SU-DHL-6 (cell line): ENCODE measurements at regions not wholly inside any gene's neighbourhood (a gene's known extent, or its start where the extent isn't known, plus 50 kb on each side); places are given as distances from the start of the nearest gene placed in this dataset.

ENCODE experiments used
- H2AFZ ChIP-seq: fragments of 200-600 bp; sonication (generic); 2 replicates; pipeline ENCODE4 v1.6.1; 2014; ENCODE audit warnings: low read depth, mild to moderate bottlenecking, moderate library complexity, mixed read lengths, antibody characterized with exemption, low read length; ENCODE audit not compliant: severe bottlenecking
- H3F3A ChIP-seq: fragments of 200-600 bp; shearing (Covaris generic); 2 replicates; pipeline ENCODE4 v1.6.0; 2016; ENCODE audit warnings: antibody characterized with exemption, mild to moderate bottlenecking; ENCODE audit not compliant: insufficient read depth
- H3K27ac ChIP-seq: fragments of 200-600 bp; sonication (generic); 2 replicates; pipeline ENCODE4 v1.5.1; 2016; ENCODE audit warnings: low read depth, mild to moderate bottlenecking, low read length, moderate library complexity, mixed read lengths
- H3K27me3 ChIP-seq: fragments of 200-600 bp; sonication (generic), shearing (Covaris generic); 2 replicates; pipeline ENCODE4 v1.6.0; 2014; ENCODE audit warnings: mild to moderate bottlenecking, low read length
- H3K36me3 ChIP-seq: fragments of 200-600 bp; sonication (generic); 2 replicates; pipeline ENCODE4 v1.6.1; 2014; ENCODE audit warnings: mild to moderate bottlenecking, low read length, mixed read lengths
- H3K4me2 ChIP-seq: fragments of 300-600, 200-600 bp; shearing (Covaris generic), sonication (generic); 2 replicates; pipeline ENCODE4 v1.6.0; 2014; ENCODE audit warnings: low read length, low read depth, mild to moderate bottlenecking; ENCODE audit not compliant: poor library complexity, severe bottlenecking
- H3K4me3 ChIP-seq: fragments of 200-600 bp; sonication (generic); 2 replicates; pipeline ENCODE4 v1.5.1; 2014; ENCODE audit warnings: antibody characterized with exemption, low read length, mild to moderate bottlenecking, mixed read lengths; ENCODE audit not compliant: insufficient read depth, poor library complexity, severe bottlenecking
- H3K79me2 ChIP-seq: fragments of 200-600 bp; sonication (generic); 2 replicates; pipeline ENCODE4 v1.6.1; 2014; ENCODE audit warnings: mild to moderate bottlenecking, low read length, moderate library complexity; ENCODE audit not compliant: insufficient read depth
- H3K9ac ChIP-seq: fragments of 200-600 bp; sonication (generic); 2 replicates; pipeline ENCODE4 v1.7.0; 2014; ENCODE audit warnings: mild to moderate bottlenecking, low read length
- H3K9me2 ChIP-seq: fragments of 200-600 bp; sonication (generic); replicated peaks from 2 replicates; pipeline ENCODE4 v1.6.1; 2014; ENCODE audit warnings: low read length; ENCODE audit not compliant: insufficient read depth
- H3K9me3 ChIP-seq: fragments of 200-600 bp; sonication (generic); 2 replicates; pipeline ENCODE4 v1.6.1; 2014; ENCODE audit warnings: low read length, mixed read lengths; ENCODE audit not compliant: insufficient read depth
- H4K20me1 ChIP-seq: fragments of 200-600 bp; sonication (generic); 2 replicates; pipeline ENCODE4 v1.6.1; 2014; ENCODE audit warnings: low read depth, mild to moderate bottlenecking, antibody characterized with exemption, low read length, moderate library complexity, mixed read lengths
- CTCF ChIP-seq: fragments of 200-600 bp; sonication (generic); IDR thresholded peaks from one replicate; pipeline ENCODE4 v1.5.1; 2017; ENCODE audit warnings: antibody characterized with exemption, mild to moderate bottlenecking, low read length, moderate library complexity; ENCODE audit not compliant: insufficient read depth, poor library complexity, severe bottlenecking
- EZH2phosphoT487 ChIP-seq: fragments of 200-600 bp; sonication (generic), shearing (Covaris generic); conservative IDR thresholded peaks from 2 replicates; pipeline ENCODE4 v1.6.1; 2018; ENCODE audit warnings: mild to moderate bottlenecking, antibody characterized with exemption, low read length, moderate library complexity, mixed read lengths

- no peaks in the 10 kb centered on the region for H3K79me2 ChIP-seq
- no peaks in the 10 kb centered on the region for H4K20me1 ChIP-seq
- H3K27ac ChIP-seq = no peak overlapping the region
- H3K9me2 ChIP-seq = no peaks in the 10 kb centered on the region
- no peaks in the 10 kb centered on the region for H3F3A ChIP-seq
- H3K36me3 ChIP-seq = no peaks in the 10 kb centered on the region
- TF ChIP-seq CTCF = no peak
- TF ChIP-seq EZH2phosphoT487 = no peak
- no peak overlapping the region for H3K4me2 ChIP-seq
- no peaks in the 10 kb centered on the region for H3K27me3 ChIP-seq
- no peak overlapping the region for H3K4me3 ChIP-seq
- no peak overlapping the region for H3K9ac ChIP-seq
- H2AFZ ChIP-seq = no peak overlapping the region
- 0 out of 2 replicates have a peak, but pooled peaks cover 9% of the 10 kb centered on the region for H3K9me3 ChIP-seq
These were observed 815.8 kb downstream of the EFNA5 start for GRCh38 chr5:106854922-106855321.

GRCh38 chr5:106854105-106854687, 816.5 kb downstream of the EFNA5 start:
- Histone ChIP-seq H3K9me3 (0 out of 2 replicates have a peak, but pooled peaks cover 9% of the 10 kb centered on the region), H2AFZ (no peak overlapping the region)
- TF ChIP-seq CTCF (no peak), EZH2phosphoT487 (no peak)

GRCh38 chr5:106853266-106853665, 817.5 kb downstream of the EFNA5 start:
- TF ChIP-seq EZH2phosphoT487 (no peak), CTCF (no peak)
- no peaks in the 10 kb centered on the region for H4K20me1 ChIP-seq
- H3K9me2 ChIP-seq = no peaks in the 10 kb centered on the region
- H3F3A ChIP-seq = no peaks in the 10 kb centered on the region
- H3K27ac ChIP-seq = no peak overlapping the region
- no peaks in the 10 kb centered on the region for H3K79me2 ChIP-seq
- no peak overlapping the region for H3K4me3 ChIP-seq
- H3K27me3 ChIP-seq = no peaks in the 10 kb centered on the region
- no peak overlapping the region for H2AFZ ChIP-seq
- H3K36me3 ChIP-seq = no peaks in the 10 kb centered on the region
- H3K9ac ChIP-seq = no peak overlapping the region
- no peak overlapping the region for H3K4me2 ChIP-seq
- H3K9me3 ChIP-seq = 0 out of 2 replicates have a peak, but pooled peaks cover 9% of the 10 kb centered on the region

More at GRCh38 chr5:106854105-106854687, 816.5 kb downstream of the EFNA5 start:
- Histone ChIP-seq H3K9ac (no peak overlapping the region), H3K36me3 (no peaks in the 10 kb centered on the region), H3K27me3 (no peaks in the 10 kb centered on the region), H3K79me2 (no peaks in the 10 kb centered on the region), H3K27ac (no peak overlapping the region), H3K4me2 (no peak overlapping the region), H3F3A (no peaks in the 10 kb centered on the region), H3K9me2 (no peaks in the 10 kb centered on the region), H3K4me3 (no peak overlapping the region), H4K20me1 (no peaks in the 10 kb centered on the region)
